ENCODE measurements at regions not wholly inside any gene's neighbourhood (a gene's known extent, or its start where the extent isn't known, plus 50 kb on each side); places are given as distances from the start of the nearest gene placed in this dataset.

DNA sequence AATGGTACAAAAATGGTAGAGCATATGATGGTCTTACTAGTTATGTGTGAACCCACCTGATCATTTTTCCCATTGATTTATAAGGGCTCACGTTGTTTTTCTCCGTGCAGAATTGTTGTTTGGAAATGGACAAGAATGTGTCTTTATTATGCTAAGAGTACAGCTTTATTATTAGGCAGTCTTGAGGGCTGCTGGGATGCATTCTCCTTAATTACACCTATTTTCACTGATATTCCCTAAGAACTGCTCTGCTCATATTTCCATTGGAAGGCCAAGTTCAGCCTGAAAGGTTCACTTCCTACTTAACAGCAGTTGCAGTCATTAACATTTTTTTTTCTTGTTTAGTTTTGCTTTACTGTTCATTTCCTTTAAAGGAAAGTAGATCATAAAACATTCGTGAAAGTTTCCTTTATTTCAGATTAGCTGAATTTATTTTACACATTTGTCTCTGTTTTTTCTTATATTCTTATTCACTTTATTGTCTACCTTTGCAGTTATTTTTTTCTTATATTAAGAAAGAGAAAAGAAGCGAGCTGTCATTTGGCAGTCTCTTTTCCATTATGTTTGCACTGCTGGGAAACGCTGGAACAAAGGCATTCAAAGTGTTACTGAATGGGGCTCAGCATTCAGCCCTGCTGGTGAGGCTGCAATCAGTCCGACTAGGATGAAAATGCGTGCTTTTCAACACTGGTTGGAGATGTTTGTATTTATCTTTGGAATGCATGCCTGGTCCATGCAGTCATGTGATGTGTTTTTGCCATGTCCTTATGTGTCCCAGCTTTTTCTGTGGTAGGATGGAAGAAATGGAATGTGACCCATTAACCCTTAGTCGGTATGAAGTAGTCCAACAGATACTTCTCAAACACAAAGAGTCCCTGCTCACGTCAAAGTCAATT is 602.7 kb upstream of the ZNF608 start:
- DNase-seq: peak; percentile 61

DNA sequence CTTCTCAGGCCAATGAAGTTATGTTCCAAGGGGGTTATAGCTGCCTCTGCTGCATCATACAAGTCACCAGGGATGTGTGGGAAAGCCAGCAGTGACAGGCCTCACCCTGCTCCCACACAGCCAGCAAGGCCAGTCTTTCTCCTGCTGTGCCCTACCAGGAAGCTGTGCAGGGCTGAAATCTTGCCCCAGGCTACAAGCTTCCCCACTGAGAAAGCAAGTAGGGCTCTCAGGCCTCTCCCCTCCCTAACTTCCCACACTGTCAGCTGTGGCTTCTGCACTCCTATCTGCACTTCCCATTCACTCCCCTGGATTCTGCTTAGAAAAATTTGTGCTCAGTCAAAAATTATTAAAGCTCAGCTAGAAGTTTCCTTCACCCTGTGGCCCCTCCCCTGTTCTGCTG is 611.2 kb upstream of the ZNF608 start:
- DNase-seq: peak; percentile 87

DNA sequence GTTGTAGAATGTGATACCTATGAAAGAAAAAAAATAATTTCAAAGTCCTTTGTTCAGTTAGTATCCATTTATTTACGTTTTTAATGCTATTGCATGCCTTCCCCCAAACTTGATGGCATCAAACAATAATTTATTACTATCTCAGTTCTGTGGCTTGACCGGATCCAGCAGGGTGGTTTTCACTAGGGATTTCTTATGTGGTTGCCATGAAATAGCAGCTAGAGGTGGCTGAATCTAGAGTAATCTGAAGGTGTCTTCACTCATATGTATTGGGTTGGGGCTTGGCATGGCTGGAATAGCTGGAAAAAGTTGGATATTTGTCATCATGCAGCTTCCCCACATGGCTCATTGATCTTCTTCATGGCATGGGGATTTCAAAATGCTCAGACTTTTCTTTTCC is 619.3 kb upstream of the ZNF608 start:
- DNase-seq: no peak

DNA sequence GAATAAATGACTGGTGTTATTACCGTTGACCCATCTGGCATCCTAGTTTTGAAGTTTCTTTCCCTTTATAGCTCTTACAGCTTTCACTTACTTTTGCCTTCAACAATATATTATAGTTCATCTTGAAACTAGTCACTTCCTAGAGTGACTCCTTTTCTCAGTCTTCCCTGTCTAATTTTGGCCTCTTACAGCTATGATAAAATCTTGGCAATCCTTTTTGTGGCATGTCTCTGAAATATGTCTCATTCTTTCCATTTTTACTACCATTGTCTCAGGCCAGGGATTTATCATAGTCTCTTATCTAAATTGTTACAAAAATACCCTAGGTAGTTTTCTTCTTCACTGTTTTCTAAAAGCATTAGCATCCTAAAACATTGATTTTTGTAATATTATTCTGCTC is 621.3 kb upstream of the ZNF608 start:
- no peak for DNase-seq

DNA sequence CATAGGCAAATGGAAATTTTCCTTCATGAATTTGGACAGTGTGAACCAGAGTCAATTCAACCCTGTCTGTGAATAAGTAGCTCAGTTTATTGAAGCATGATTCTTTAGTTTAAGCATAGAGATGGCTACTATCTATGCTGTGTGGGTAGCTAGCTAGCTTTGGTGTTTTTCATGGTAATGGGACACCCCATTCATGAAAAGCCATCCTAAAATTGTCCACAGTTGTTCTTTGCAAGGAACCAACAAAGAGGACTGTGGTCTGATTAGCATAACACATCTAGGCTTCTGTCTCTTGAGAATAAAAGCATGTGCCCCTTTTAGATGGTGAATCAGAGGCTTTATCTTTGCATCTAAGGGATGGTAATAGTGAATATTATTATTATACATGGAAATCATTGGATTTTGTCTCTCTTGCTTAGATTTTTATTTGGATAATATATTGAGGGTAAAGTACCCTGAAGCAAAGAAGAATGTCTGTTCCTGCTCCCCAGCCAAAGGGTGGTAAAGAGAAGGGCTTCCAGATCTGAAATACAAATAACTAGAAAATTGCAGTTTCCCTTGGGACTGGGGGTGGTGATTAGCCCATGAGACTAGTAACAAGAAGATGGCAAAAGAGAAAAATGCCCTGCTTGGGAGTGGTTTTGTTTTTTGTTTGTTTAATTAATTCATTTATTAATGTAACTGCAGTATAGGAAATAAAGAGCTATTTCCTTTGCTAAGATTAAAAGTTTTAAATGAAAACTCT is 624.2 kb upstream of the ZNF608 start:
- DNase-seq: no peak

DNA sequence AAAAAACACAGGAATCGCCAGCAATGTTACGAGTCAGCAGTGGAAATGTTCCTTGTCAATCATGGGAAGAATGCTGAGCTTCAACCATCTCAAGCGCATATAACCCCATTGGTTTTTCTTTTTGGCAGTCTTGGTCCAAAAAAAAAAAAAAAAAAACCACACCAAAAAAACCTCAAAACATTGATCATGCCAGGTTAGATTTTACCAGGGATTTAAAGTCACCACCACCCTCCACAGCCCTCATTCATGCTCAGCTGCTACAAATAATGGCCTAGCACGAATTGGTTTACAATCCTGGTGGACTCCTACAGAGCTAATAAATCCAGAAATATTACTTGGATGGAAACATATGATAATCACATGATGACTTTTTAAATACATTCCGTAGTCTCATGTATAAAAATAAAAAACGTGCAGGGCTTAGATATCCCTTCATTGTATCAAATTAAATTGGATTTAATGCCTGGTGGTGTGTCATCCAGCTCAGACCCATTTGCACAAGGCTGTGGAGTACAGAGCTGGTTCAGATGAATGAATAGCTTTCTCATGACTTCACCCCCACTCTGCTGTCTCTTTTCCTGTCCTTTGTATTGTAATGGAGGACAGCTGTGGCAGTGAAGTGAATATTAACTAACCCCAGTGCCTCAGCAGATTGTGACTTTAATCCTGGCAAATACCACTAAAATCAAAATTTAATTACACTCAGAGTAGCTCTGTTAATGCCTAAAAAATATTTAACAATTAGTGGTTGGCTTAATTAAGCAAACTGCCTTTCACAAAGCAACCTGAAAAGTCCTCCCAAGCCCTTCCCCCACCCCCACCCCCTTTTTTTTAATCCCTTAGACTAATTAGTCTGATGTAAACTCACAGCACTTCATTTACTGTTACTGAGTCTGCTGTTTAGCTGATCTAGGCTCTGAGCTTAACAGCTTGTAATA is 626.5 kb upstream of the ZNF608 start:
- DNase-seq: peak; percentile 70

DNA sequence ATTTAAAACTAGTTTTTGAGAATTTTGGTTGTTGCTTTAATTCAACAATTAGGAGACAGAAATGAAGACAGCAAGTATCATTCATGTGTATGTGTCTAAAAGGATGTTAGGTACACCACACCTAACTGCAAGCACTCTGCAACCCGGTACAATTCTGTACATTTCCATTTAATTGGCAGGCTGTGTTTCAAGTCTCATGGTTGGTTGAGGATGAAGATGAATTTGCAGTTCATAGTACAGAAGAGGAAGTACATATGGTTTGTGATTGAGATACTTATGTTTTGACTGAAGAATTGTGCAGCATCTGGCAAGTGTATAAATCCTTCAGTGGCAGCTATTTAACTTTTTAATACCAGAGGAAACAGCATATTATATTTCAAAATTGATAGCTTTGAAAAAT is 628.7 kb upstream of the ZNF608 start:
- DNase-seq: no peak

DNA sequence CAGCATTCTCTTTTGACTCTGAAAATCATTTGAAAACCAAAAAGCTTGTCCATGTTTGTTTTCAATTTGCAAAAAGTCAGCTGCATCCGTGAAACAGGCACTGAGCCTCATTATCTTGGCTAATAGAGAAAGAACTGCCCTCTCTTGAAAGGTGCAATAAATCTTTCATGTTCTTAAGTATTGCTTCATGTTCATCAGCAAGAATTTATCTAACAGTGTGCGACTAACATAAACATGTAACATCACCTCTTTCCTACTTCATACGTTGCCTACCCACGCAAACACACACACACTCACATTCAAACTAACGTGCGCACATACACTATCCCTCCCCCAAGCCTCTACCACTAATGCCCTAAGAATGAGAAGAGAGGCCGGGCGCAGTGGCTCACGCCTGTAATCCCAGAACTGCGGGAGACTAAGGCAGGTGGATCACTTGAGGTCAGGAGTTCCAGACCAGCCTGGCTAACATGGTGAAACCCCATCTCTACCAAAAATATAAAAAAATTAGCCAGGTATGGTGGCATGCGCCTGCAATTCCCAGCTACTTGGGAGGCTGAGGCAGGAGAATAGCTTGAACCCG is 629.7 kb upstream of the ZNF608 start:
- no peak for DNase-seq

DNA sequence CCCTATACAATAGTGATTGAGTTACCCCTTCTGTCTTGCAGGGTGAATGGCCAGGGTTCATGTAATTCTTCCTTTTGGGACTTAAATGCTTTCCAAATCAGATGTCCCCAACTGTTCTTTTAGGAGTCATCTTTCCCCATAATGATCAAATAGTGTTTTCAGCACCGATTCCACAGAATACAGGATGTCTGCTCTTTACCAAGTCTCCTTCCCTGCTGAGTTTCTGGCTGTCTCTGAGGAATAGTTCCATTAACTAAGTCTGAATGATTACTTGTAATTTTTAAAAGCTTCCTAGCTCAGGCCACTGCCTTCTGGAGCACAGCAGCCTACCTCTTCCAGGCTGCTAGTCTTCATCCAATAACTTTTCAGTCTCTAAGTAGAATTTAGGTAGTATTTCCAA is 630.7 kb upstream of the ZNF608 start:
- no peak for DNase-seq

DNA sequence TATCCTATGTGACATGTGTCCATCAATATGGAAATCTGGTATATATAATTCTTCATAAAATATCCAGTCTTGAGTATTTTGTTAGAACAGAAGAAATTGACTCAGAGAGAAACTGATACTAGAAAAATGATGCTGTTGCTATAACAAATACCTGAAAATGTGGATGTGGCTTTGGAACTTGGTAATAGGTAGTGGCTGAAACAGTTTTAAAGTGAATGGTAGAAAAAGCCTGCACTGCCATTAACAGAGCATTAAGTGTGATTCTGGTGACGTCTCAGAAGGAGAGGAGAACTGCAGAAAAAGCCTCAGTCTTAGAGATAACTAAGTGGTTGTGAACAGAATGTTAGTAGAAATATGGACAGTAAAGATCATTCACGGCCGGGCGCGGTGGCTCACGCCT is 634.9 kb upstream of the ZNF608 start:
- DNase-seq: no peak

DNA sequence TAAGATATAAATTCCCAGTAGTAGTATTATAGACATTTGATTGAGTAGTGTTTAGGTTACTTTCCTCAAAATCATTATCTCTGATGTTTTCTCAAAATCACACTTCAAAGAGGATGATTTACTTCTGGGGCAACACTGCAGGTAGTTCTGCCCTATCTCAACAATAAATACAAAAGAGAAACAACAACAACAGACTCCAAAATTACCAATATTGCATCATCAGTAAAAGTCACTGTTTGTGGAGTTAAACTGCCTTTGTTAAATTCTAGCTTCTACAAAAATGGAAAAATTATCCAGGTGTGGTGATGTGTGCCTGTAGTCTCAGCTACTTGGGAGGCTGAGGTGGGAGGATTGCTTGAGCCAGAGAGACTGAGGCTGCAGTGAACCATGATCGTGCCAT is 637.6 kb upstream of the ZNF608 start:
- no peak for DNase-seq

DNA sequence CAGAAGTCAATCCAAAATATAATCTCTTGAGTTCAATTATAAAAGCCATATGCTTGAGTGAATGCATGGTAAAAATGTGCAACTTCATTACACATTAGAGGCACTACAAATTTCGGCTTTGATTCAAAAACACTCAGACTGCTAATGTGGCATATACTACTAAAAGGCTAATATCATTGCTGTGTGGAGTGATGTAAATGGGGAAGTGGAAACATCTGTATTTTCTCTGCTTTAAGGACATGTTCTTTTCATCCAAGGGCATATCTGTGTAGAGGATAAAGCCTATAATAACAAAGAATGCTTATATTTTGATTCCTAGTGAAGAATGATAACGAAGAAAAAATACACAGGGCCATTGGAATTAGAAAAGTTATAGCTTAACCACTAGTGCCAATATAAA is 643.9 kb upstream of the ZNF608 start:
- no peak for DNase-seq

DNA sequence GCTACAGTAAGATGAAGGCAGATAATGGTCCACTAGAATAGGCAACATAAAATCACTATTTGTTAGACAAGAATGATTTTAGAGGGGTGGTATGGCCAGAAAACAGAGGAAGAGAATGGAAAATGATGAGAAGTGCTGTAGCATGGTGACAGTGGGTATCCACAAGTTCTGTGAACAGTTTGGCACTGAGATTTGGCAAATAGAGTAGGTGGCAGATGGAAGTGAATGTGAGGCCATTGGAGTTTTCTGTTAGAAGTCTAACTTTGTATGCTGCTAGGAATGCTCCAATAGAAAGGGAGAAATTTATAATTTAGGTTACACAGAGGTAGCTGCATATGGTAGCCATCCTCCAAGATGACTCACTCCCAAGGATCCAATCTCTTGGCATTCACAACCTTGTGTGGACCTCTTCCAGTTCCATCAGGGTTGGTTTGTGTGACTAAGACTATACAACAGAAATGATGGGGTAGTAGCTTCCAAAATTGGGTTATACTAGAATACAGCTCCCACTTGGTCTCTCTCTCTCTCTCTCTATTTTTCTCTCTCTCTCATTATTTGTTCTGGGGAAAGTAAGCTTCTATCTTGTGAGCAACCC is 646.9 kb upstream of the ZNF608 start:
- no peak for DNase-seq

DNA sequence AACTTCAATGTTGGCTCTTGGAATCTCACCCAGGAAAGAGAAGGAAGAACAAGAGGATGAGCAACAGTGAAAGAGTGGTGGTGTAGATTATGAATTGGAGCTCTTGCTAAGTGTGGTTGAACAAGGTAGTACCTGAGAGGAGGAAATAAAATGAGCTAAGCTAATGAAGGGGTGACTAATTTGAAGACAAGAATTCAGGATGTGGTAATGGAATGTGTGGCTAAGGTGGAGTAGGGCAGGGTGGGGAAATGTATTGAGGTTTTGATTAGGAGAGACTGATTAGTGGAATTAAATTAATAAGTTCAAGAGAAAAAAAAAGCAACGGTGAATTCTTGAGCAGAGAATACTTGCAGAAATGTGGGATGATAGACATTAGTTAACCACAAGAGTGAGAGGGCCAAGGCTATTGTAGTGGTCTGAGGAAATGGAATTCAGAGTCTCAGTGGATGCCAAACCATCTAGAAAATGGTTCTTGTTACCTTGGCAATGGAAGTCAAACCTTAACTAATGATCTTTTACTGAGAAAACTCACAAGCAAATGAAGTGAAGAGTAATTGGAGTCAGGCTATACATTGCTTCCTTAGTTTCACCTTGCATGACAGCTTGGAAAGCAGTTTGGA is 648.3 kb upstream of the ZNF608 start:
- no peak for DNase-seq

DNA sequence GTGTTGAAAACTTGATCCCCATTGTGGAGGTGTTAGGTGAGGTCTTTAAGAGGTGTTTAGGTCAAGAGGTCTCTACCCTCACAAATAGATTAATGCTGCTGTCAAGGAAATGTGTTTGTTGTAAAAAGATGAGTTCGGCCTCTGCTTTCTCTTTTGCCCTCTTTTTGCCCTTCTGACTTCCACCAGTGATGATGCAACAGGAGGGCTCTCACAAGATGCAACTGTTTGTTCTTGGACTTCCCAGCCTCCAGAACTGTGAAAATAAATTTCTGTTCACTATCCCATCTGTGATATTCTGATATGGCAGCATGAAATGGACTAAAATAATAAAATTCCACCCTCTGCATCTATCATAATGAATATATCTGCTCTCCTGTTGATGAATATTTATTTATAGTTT is 650.0 kb upstream of the ZNF608 start:
- DNase-seq: no peak

DNA sequence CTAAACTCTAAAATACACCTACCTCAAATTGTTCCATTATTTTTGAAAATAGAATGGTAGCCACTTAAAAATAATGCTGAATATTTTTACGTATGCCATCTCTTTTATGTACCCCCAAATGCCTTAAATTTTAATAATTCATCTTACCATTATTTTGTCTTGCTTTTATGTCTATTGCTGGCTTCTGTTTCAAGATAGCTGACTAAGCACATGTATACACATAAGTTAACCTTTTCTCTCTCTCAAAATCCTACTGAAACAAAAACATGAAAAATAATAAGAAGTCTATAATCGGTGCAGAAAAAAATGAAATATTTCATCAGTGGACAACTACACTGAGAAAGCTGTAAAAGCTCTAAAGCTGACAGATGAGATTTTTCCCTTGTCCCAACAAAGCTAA is 652.0 kb upstream of the ZNF608 start:
- DNase-seq: no peak

DNA sequence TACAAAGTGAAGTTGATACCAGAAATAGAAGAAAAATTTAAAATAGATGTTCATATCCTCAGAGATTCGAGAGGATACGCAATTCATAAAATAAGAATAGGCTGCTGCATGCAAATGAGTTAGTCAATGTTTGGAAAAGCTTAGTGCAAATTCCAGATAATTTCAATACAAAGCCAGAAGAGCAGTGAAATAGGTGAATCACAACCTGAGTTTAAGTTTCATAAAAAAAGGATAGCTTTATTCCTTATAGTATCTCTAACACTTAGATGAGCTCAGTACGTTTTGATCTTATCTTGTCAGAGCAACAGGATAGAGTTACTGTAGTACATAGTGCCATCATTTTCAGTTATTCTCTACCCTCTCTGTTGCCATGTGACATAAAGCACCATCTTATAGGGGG is 653.4 kb upstream of the ZNF608 start:
- no peak for DNase-seq

DNA sequence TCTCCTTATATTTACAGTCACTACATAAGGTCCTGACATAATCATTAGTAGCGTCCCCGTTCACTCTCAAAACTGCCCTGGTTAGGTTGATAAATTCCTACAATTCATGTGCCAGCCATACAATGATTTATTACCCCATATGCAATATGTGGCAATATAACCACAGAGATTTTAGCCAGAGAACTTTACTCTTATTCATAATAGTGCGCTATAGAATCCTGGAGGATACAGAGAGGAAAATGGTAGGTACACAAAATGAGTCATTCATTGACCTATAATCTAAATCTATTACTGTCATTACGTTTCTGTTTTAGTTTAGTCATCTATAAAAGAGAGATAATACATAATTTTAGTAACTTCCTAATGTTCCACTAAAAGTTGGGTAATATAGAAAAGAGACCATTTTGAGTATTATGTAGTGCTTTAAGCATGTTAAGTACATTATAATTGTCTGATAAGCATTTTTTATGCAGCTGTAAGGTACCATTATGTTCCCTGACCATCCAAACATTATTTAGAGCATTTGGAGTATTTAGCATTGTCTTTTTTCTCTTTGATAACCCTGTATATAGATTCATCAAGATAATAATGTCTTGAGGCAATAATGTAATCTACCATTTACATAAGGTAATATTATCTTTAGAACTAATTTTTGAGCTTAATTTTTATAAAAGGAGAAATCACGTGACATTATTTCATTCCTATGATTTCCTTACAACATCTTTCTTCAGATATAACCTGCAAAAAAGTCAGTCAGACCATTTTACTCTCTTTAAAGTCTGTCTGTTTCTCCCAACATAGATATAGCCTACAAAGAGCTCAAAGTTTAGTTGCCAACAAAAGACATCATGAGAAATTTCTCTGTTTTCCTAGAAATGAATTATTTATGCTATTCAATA is 655.5 kb upstream of the ZNF608 start:
- DNase-seq: no peak

DNA sequence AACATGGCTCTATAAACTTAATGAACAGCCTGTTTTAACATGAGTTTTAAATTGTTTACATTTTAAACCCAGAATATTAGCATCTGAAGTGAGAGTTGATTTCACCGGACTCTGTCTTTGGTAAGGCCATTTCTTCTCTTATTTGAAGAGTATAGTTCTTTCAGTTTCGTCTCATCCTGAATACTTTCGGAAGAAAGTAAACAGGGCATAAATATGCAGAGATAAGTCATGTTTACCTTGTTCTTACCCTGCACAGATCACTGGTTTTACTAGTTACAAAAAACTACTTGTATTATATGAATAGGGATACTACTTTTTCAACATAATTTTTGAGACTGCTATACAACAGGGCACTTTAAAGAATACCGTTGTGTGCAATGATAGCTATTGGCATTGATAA is 656.3 kb upstream of the ZNF608 start:
- no peak for DNase-seq

DNA sequence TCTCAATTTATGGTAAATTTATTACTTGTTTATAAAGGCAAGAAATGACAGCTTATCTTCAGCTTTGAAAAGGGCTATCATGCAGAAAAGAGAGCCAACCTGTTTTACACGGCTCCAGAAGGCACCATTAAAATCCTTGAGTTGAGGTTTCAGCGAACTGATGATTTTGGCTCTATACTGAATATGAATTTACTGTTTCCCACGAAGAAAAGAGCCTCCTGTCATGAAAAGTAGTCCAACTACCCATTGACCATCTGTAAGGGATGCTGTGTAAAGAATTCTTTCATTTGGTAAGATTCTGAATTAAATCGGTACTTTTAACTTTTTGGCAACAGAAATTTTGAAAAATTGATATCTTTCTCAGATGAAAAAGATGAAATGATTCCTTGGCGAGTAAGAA is 657.6 kb upstream of the ZNF608 start:
- no peak for DNase-seq

All from islet precursor cell (in vitro differentiated cells).